HG02885 (cell line): ENCODE measurements at regions not wholly inside any gene's neighbourhood (a gene's known extent, or its start where the extent isn't known, plus 50 kb on each side); places are given as distances from the start of the nearest gene placed in this dataset.
"Not testable (repeated sequence)": the region's sequence is repeated elsewhere in the genome, so short reads cannot be mapped to it uniquely, and the experiment has no call there.

Experiments used
- ATAC-seq: cut with Tn5 transposase; IDR thresholded peaks from one replicate; pipeline ENCODE4 v1.9.1; 2021; ENCODE audit warnings: mild to moderate bottlenecking; ENCODE audit not compliant: unreplicated experiment, poor library complexity

- no peak for ATAC-seq
These were observed 240.5 kb upstream of the ID2 start for GRCh38 chr2:8441371-8441770.

- ATAC-seq, result peak; percentile 89
These were observed 239.9 kb upstream of the ID2 start for GRCh38 chr2:8441986-8442385.

GRCh38 chr2:8442833-8443486, 238.9 kb upstream of the ID2 start:
- no peak for ATAC-seq

GRCh38 chr2:8445580-8445979, 236.3 kb upstream of the ID2 start:
- ATAC-seq, result no peak

- ATAC-seq, result not testable (repeated sequence)
These were observed 235.1 kb upstream of the ID2 start for GRCh38 chr2:8446751-8447150.

- no peak for ATAC-seq
These were observed 234.1 kb upstream of the ID2 start for GRCh38 chr2:8447610-8448221.

- no peak for ATAC-seq
These were observed 232.9 kb upstream of the ID2 start for GRCh38 chr2:8448824-8449556.

- ATAC-seq, result no peak
These were observed 230.6 kb upstream of the ID2 start for GRCh38 chr2:8451273-8451672.

- no peak for ATAC-seq
These were observed 229.6 kb upstream of the ID2 start for GRCh38 chr2:8452296-8452695.

- no peak for ATAC-seq
These were observed 228.6 kb upstream of the ID2 start for GRCh38 chr2:8452979-8453903.

- no peak for ATAC-seq
These were observed 228.0 kb upstream of the ID2 start for GRCh38 chr2:8453904-8454302.

- no peak for ATAC-seq
These were observed 227.1 kb upstream of the ID2 start for GRCh38 chr2:8454797-8455196.

GRCh38 chr2:8455236-8456150, 226.4 kb upstream of the ID2 start:
- ATAC-seq, result no peak

- no peak for ATAC-seq
These were observed 225.4 kb upstream of the ID2 start for GRCh38 chr2:8456151-8457091.

- no peak for ATAC-seq
These were observed 224.8 kb upstream of the ID2 start for GRCh38 chr2:8457092-8457481.

- ATAC-seq, result no peak
These were observed 224.0 kb upstream of the ID2 start for GRCh38 chr2:8457699-8458502.

GRCh38 chr2:8458503-8459459, 223.1 kb upstream of the ID2 start:
- ATAC-seq, result no peak
